Cardiac fibroblast (primary cell): ENCODE measurements at regions not wholly inside any gene's neighbourhood (a gene's known extent, or its start where the extent isn't known, plus 50 kb on each side); places are given as distances from the start of the nearest gene placed in this dataset.

ENCODE experiments used
- DNase-seq, 2 donors: peaks; one replicate each; pipeline versions ENCODE4 v3.0.0 to v3.0.0-alpha.2; 2010; ENCODE audit warnings: low read depth in 2 of 2
- H3K4me3 ChIP-seq, 2 donors: replicated peaks in 1 of 2; 1 replicate in 1 of 2; 2 replicates in 1 of 2; pipeline ENCODE4 v1.5.1; 2011; ENCODE audit warnings: low read depth in 2 of 2, low read length in 2 of 2, mild to moderate bottlenecking in 2 of 2, moderate library complexity in 1 of 2
- CTCF ChIP-seq: IDR thresholded peaks from one replicate; pipeline ENCODE4 v1.5.1; 2011; ENCODE audit warnings: low read depth, mild to moderate bottlenecking, low read length, inconsistent platforms

GRCh38 chr14:106491851-106492250 lies 965.5 kb downstream of the TMEM121 start:
- peak; percentile 39 for TF ChIP-seq CTCF
- no peak overlapping the region for H3K4me3 ChIP-seq
- DNase-seq, result peak in 1 of 2 donors; percentile 25

DNA sequence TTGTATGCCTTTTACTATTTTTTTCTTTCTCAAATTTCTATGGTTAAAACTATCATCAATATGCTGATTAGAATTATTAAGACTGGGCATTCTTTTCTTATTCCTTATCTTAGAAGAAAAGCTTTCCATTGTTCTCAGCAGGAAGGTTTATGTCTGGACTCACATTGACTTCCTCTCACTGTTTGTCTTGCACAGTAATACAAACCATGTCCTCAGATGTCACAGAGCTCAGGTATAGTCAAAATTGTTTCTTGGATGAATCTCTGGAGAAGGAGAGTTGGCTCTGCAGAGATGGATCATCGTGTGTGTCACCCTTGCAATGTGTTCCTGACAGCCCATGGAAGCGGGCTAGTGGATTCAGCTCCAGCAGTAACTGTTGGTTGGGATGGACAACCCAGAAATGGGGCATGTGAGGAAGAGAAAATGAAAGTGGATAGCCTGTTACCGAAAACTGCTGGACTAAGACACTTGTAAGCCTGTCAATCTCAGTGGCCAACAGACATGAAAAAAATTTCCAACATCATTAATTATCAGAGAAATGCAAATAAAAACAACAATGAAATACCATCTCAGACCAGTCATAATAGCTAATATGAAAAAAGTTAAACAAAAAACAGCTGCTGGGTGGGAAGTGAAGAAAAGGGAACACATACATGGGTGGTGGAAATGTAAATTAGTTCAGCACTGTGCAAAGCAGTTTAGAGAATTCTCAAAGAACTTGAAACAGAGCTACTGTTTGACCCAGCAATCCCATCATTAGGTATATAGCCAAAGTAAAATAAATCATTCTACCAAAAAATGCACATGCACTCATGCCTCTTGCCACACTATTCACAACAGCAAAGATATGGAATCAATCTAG lies 967.8 kb downstream of the TMEM121 start:
- H3K4me3 ChIP-seq, result no peak overlapping the region
- no peak for DNase-seq
- TF ChIP-seq CTCF, result no peak

DNA sequence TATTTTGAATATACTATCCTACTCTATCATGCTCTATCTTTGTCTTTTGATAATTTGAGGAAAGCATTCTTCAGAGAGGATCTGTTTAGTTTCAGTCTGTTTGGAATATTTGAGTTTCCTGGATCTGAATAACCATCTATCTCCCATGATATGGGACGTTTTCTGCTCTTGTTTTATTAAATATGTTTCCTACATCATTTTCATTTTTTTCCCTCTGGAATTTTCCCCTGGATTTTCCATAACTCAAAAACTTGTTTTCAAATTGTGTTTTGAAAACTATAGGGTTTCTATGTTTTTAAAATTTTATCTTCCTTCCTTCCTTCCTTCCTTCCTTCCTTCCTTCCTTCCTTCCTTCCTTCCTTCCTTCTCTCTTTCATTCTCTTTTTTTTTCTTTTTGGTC lies 974.2 kb downstream of the TMEM121 start:
- TF ChIP-seq CTCF, result no peak
- H3K4me3 ChIP-seq, result no peak overlapping the region
- DNase-seq, result no peak

DNA sequence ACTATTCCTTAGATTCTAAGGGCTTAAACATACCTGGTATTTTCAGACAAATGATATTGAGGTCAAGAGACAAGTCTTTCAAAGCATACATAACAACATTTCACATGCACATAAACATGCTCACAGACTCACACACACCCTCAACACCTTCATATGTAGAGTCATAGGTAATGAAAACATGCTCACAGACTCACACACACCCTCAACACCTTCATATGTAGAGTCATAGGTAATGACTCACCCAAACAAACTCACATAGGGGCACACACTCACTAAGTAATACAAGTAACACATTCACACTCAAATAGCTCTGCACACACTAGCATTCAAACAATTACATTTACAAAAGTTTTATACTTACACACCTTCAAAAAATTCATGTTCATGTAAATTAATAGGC lies 975.5 kb downstream of the TMEM121 start:
- no peak for TF ChIP-seq CTCF
- H3K4me3 ChIP-seq, result no peak overlapping the region
- no peak for DNase-seq

DNA sequence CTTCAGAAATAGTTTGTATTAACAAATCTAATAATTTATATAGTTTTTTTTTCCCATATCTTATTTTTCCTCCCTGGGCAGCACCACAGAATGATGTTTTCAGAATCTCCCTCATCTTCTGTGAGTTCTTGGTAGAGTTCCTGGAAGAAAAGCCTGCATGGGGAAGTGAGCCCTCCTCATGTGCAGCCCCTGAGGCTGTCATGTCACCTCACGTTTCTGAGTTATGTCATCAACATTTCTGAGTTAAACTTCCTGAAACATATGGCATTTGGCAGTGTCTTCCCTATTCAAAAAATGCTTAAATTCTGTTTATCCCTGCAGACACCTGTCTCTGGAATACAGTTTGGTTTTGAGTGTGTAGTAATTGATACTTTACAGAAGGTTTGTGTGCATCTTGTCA lies 979.0 kb downstream of the TMEM121 start:
- H3K4me3 ChIP-seq, result no peak overlapping the region
- TF ChIP-seq CTCF, result no peak
- no peak for DNase-seq

DNA sequence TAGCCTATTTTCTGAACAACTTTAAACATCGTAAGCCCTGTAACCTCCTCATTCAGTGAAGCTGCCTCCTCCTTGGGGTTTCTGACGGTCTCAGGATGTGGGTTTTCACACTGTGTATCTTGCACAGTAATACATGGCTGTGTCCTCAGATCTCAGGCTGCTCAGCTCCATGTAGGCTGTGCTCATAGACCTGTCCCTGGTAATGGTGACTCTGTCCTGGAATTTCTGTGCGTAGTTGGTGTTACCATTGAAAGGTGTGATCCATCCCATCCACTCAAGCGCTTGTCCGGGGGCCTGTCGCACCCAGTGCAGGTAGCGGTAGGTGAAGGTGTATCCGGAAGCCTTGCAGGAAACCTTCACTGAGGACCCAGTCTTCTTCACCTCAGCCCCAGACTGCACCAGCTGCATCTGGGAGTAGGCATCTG lies 980.5 kb downstream of the TMEM121 start:
- no peak for DNase-seq
- no peak overlapping the region for H3K4me3 ChIP-seq
- no peak for TF ChIP-seq CTCF

GRCh38 chr14:106507354-106507753 lies 981.0 kb downstream of the TMEM121 start:
- no peak for DNase-seq
- no peak overlapping the region for H3K4me3 ChIP-seq
- no peak for TF ChIP-seq CTCF
